WTC11 (cell line): ENCODE measurements at regions not wholly inside any gene's neighbourhood (a gene's known extent, or its start where the extent isn't known, plus 50 kb on each side); places are given as distances from the start of the nearest gene placed in this dataset.

ENCODE experiments used
- ATAC-seq: fragments of 200-7000 bp; cut with Tn5 transposase; 2 replicates; pipeline ENCODE4 v1.10.0; 2021; ENCODE audit warnings: mild to moderate bottlenecking, moderate library complexity
- CTCF ChIA-PET: fragments of 300-600 bp; sonication (Branson Sonifier 250); formaldehyde crosslinking; loops from one replicate; lab custom pipeline; 2021; ENCODE audit warnings: antibody characterized with exemption; lab: Charles Lee
- POLR2A ChIA-PET: fragments of 350-600 bp; sonication (Branson Sonifier 250); formaldehyde crosslinking; loops from one replicate; lab custom pipeline; 2021; ENCODE audit warnings: antibody characterized with exemption; lab: Charles Lee
- DNase-seq: peaks from one replicate; pipeline ENCODE4 v3.0.0; 2021; ENCODE audit warnings: low spot score
- H3K27ac Mint-ChIP-seq: 2 replicates; pipeline ENCODE4 v1.8.0; 2021; ENCODE audit warnings: mixed read lengths
- H3K27me3 Mint-ChIP-seq: 2 replicates; pipeline ENCODE4 v1.8.0; 2021; ENCODE audit warnings: low read depth, mild to moderate bottlenecking, moderate library complexity, mixed read lengths
- H3K36me3 Mint-ChIP-seq: 2 replicates; pipeline ENCODE4 v1.8.0; 2021; ENCODE audit warnings: mixed read lengths
- H3K4me1 Mint-ChIP-seq: 2 replicates; pipeline ENCODE4 v1.8.0; 2022; ENCODE audit warnings: mixed read lengths
- H3K4me3 Mint-ChIP-seq: 2 replicates; pipeline ENCODE4 v1.8.0; 2021; ENCODE audit warnings: mild to moderate bottlenecking, moderate library complexity, mixed read lengths
- H3K9me3 Mint-ChIP-seq: 2 replicates; pipeline ENCODE4 v1.8.0; 2021; ENCODE audit warnings: mixed read lengths
- ATF6 ChIP-seq: sonication (generic); formaldehyde crosslinking; IDR thresholded peaks from 2 replicates; pipeline ENCODE4 v1.8.1; 2023; ENCODE audit warnings: mild to moderate bottlenecking, missing genetic modification reagents
- E2F1 ChIP-seq: sonication (generic); formaldehyde crosslinking; IDR thresholded peaks from 2 replicates; pipeline ENCODE4 v1.8.0; 2022; ENCODE audit warnings: mild to moderate bottlenecking, missing genetic modification reagents
- FOXJ3 ChIP-seq: sonication (generic); formaldehyde crosslinking; IDR thresholded peaks from 2 replicates; pipeline ENCODE4 v1.9.0; 2021; ENCODE audit warnings: missing genetic modification reagents, mild to moderate bottlenecking, borderline replicate concordance
- FOXP1 ChIP-seq: sonication (generic); formaldehyde crosslinking; IDR thresholded peaks from 2 replicates; pipeline ENCODE4 v1.8.0; 2022; ENCODE audit warnings: missing genetic modification reagents, mild to moderate bottlenecking, moderate library complexity, borderline replicate concordance
- JUN ChIP-seq: sonication (generic); formaldehyde crosslinking; IDR thresholded peaks from 2 replicates; pipeline ENCODE4 v1.8.0; 2023; ENCODE audit warnings: mild to moderate bottlenecking, missing genetic modification reagents
- MAX ChIP-seq: sonication (generic); formaldehyde crosslinking; IDR thresholded peaks from 2 replicates; pipeline ENCODE4 v1.8.0; 2022; ENCODE audit warnings: mild to moderate bottlenecking, missing genetic modification reagents
- MXD4 ChIP-seq: fragments of 250-450 bp; sonication (Bioruptor Pico); IDR thresholded peaks from 2 replicates; pipeline ENCODE4 v1.8.0; 2021; ENCODE audit warnings: mild to moderate bottlenecking, moderate library complexity, borderline replicate concordance
- NR3C1 ChIP-seq: sonication (generic); formaldehyde crosslinking; conservative IDR thresholded peaks from 2 replicates; pipeline ENCODE4 v1.8.1; 2023; ENCODE audit warnings: low read depth, mild to moderate bottlenecking, missing genetic modification reagents
- SP1 ChIP-seq: sonication (generic); formaldehyde crosslinking; conservative IDR thresholded peaks from 2 replicates; pipeline ENCODE4 v1.8.1; 2022; ENCODE audit warnings: missing genetic modification reagents
- TCF7 ChIP-seq: sonication (generic); formaldehyde crosslinking; IDR thresholded peaks from 2 replicates; pipeline ENCODE4 v1.8.0; 2022; ENCODE audit warnings: mild to moderate bottlenecking, low read depth, missing genetic modification reagents, moderate library complexity
- USF1 ChIP-seq: sonication (generic); formaldehyde crosslinking; IDR thresholded peaks from 2 replicates; pipeline ENCODE4 v1.8.0; 2022; ENCODE audit warnings: mild to moderate bottlenecking, missing genetic modification reagents
- ZMAT4 ChIP-seq: fragments of 250-450 bp; sonication (Bioruptor Pico); IDR thresholded peaks from 2 replicates; pipeline ENCODE4 v1.9.0; 2021; ENCODE audit warnings: mild to moderate bottlenecking
- ZNF263 ChIP-seq: sonication (generic); formaldehyde crosslinking; IDR thresholded peaks from 2 replicates; pipeline ENCODE4 v1.8.1; 2022; ENCODE audit warnings: low read depth, mild to moderate bottlenecking, moderate library complexity, missing genetic modification reagents
- ZNF317 ChIP-seq: sonication (generic); formaldehyde crosslinking; IDR thresholded peaks from 2 replicates; pipeline ENCODE4 v1.8.1; 2023; ENCODE audit warnings: low read depth, mild to moderate bottlenecking, moderate library complexity, missing genetic modification reagents, borderline replicate concordance
- ZNF425 ChIP-seq: fragments of 250-450 bp; sonication (Bioruptor Pico); conservative IDR thresholded peaks from 2 replicates; pipeline ENCODE4 v1.9.0; 2021; ENCODE audit warnings: mild to moderate bottlenecking
- ZNF671 ChIP-seq: fragments of 250-450 bp; sonication (Bioruptor Pico); IDR thresholded peaks from 2 replicates; pipeline ENCODE4 v1.8.0; 2021; ENCODE audit warnings: mild to moderate bottlenecking
- TF ChIP-seq, protein P1 (sequence below): sonication (generic); formaldehyde crosslinking; IDR thresholded peaks from 2 replicates; pipeline ENCODE4 v1.8.0; 2022; ENCODE audit warnings: missing genetic modification reagents
- TF ChIP-seq, protein P2 (sequence below): sonication (generic); formaldehyde crosslinking; IDR thresholded peaks from 2 replicates; pipeline ENCODE4 v1.8.0; 2023; ENCODE audit warnings: missing genetic modification reagents
- TF ChIP-seq, protein P3 (sequence below): sonication (generic); formaldehyde crosslinking; IDR thresholded peaks from 2 replicates; pipeline ENCODE4 v1.8.0; 2022; ENCODE audit warnings: mild to moderate bottlenecking, missing genetic modification reagents

- no peak overlapping the region for H3K27ac Mint-ChIP-seq
- TF ChIP-seq SP1 (CRISPR knock-in tag) (no peak), FOXP1 (CRISPR knock-in tag) (no peak), ZNF671 (no peak), ATF6 (CRISPR knock-in tag) (no peak), NR3C1 (no peak), ZNF263 (CRISPR knock-in tag) (no peak), JUN (no peak), ZMAT4 (CRISPR knock-in tag) (no peak), TCF7 (CRISPR knock-in tag) (no peak), FOXJ3 (no peak), MXD4 (no peak), MAX (CRISPR knock-in tag) (no peak), ZNF425 (CRISPR knock-in tag) (no peak), E2F1 (no peak), USF1 (CRISPR knock-in tag) (no peak), ZNF317 (CRISPR knock-in tag) (no peak)
- TF ChIP-seq, protein P1, sequence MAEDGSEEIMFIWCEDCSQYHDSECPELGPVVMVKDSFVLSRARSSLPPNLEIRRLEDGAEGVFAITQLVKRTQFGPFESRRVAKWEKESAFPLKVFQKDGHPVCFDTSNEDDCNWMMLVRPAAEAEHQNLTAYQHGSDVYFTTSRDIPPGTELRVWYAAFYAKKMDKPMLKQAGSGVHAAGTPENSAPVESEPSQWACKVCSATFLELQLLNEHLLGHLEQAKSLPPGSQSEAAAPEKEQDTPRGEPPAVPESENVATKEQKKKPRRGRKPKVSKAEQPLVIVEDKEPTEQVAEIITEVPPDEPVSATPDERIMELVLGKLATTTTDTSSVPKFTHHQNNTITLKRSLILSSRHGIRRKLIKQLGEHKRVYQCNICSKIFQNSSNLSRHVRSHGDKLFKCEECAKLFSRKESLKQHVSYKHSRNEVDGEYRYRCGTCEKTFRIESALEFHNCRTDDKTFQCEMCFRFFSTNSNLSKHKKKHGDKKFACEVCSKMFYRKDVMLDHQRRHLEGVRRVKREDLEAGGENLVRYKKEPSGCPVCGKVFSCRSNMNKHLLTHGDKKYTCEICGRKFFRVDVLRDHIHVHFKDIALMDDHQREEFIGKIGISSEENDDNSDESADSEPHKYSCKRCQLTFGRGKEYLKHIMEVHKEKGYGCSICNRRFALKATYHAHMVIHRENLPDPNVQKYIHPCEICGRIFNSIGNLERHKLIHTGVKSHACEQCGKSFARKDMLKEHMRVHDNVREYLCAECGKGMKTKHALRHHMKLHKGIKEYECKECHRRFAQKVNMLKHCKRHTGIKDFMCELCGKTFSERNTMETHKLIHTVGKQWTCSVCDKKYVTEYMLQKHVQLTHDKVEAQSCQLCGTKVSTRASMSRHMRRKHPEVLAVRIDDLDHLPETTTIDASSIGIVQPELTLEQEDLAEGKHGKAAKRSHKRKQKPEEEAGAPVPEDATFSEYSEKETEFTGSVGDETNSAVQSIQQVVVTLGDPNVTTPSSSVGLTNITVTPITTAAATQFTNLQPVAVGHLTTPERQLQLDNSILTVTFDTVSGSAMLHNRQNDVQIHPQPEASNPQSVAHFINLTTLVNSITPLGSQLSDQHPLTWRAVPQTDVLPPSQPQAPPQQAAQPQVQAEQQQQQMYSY (CRISPR knock-in tag) = no peak
- TF ChIP-seq, protein P2, sequence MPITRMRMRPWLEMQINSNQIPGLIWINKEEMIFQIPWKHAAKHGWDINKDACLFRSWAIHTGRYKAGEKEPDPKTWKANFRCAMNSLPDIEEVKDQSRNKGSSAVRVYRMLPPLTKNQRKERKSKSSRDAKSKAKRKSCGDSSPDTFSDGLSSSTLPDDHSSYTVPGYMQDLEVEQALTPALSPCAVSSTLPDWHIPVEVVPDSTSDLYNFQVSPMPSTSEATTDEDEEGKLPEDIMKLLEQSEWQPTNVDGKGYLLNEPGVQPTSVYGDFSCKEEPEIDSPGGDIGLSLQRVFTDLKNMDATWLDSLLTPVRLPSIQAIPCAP (CRISPR knock-in tag) = no peak
- TF ChIP-seq, protein P3, sequence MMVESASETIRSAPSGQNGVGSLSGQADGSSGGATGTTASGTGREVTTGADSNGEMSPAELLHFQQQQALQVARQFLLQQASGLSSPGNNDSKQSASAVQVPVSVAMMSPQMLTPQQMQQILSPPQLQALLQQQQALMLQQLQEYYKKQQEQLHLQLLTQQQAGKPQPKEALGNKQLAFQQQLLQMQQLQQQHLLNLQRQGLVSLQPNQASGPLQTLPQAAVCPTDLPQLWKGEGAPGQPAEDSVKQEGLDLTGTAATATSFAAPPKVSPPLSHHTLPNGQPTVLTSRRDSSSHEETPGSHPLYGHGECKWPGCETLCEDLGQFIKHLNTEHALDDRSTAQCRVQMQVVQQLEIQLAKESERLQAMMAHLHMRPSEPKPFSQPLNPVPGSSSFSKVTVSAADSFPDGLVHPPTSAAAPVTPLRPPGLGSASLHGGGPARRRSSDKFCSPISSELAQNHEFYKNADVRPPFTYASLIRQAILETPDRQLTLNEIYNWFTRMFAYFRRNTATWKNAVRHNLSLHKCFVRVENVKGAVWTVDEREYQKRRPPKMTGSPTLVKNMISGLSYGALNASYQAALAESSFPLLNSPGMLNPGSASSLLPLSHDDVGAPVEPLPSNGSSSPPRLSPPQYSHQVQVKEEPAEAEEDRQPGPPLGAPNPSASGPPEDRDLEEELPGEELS (CRISPR knock-in tag) = no peak
- no peaks in the 10 kb centered on the region for H3K27me3 Mint-ChIP-seq
- H3K4me3 Mint-ChIP-seq = no peak overlapping the region
- no peaks in the 10 kb centered on the region for H3K36me3 Mint-ChIP-seq
- ChIA-PET CTCF (no interaction called here), POLR2A (no interaction called here)
- ATAC-seq (no peak), DNase-seq (no peak)
- H3K9me3 Mint-ChIP-seq = no peaks in the 10 kb centered on the region
- H3K4me1 Mint-ChIP-seq = peaks cover 7% of the 10 kb centered on the region
Measured at GRCh38 chr1:188846468-188846867, 1631.2 kb downstream of the BRINP3 start.
